ENCODE measurements at regions not wholly inside any gene's neighbourhood (a gene's known extent, or its start where the extent isn't known, plus 50 kb on each side); places are given as distances from the start of the nearest gene placed in this dataset.
A peak's percentile ranks its signal among the peaks of the same experiment; 100 is the strongest.

DNA sequence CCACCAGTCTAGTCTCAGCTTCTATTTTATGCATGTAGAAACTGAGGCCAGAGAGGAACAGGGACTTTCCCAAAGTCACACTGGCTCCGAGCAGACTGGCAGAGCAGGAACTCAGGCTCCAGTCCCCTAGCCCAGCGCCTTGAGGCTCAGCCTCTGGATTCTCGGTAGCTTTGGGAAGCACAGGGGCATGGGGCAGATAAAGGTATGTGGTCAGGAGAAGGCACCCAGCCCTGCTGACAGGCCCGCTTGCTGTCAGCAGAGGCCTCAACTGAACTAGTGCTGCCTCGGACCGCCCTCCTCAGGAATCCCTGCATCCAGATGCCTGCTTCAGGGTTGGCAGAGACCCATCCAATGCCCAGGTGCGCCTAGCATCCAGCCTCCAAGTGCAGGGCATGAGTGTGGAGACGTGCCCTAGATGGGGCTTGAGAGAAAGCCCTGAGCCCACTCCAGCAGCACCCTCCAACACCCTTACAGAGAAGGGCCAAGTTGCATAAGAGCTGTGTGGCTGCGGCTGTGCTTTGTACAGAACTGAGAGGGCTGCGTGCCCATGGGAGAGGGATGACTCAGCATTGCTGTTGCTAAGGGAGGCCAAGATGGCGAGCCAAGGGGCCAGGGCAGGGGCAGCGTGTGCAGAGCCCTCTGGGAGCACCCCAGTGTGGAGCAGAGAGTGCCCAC is 168.6 kb downstream of the MACROH2A1 start:
- TF ChIP-seq, protein P1, sequence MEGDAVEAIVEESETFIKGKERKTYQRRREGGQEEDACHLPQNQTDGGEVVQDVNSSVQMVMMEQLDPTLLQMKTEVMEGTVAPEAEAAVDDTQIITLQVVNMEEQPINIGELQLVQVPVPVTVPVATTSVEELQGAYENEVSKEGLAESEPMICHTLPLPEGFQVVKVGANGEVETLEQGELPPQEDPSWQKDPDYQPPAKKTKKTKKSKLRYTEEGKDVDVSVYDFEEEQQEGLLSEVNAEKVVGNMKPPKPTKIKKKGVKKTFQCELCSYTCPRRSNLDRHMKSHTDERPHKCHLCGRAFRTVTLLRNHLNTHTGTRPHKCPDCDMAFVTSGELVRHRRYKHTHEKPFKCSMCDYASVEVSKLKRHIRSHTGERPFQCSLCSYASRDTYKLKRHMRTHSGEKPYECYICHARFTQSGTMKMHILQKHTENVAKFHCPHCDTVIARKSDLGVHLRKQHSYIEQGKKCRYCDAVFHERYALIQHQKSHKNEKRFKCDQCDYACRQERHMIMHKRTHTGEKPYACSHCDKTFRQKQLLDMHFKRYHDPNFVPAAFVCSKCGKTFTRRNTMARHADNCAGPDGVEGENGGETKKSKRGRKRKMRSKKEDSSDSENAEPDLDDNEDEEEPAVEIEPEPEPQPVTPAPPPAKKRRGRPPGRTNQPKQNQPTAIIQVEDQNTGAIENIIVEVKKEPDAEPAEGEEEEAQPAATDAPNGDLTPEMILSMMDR (IDR thresholded peaks at IDR 0.05) = no peak
- no peak for TF ChIP-seq POLR2A (IDR thresholded peaks at IDR 0.05)
- no peak for TF ChIP-seq EP300 (IDR thresholded peaks at IDR 0.05)
- Histone ChIP-seq H3K27ac (no peak overlapping the region), H3K27me3 (no peaks in the 10 kb centered on the region), H3K4me1 (peaks cover 0 to 11% (median 3%) of the 10 kb centered on the region in 4 donors), H3K36me3 (no peaks in the 10 kb centered on the region), H3K4me3 (no peak overlapping the region), H3K9me3 (peaks cover 0 to 10% (median 0%) of the 10 kb centered on the region in 4 donors)
- 59 to 71% methylated on average over 10 to 11 of the region's 12 CpGs for WGBS, 2 donors
- peak in 1 of 2 donors; percentile 32 for DNase-seq (ENCODE audit: low spot score in 2 of 2)

DNA sequence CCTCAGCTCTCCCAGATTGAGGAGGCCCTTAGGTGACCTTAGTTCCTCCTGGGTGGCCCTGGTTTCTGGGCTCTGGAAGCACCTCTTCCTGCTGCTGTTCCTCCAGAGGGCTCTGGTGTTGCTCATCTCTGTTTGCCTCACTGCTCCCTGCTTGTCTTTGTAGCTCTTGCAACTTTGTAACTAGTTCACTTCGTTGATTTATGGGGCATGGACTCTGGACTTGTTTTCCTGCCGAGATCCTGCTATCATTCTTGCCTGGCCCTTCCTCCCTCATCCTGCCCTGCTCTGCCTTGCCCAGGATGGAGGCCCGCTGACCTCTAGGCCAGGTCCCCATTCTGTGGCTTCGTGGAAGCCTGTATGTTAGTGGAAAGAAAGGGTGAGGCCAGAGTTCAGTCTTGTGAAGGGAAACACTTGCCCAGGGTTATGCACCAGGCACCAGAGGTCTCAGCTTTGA is 169.3 kb downstream of the MACROH2A1 start:
- TF ChIP-seq, protein P1 (IDR thresholded peaks at IDR 0.05) = no peak
- no peak for TF ChIP-seq EP300 (IDR thresholded peaks at IDR 0.05)
- TF ChIP-seq POLR2A (IDR thresholded peaks at IDR 0.05) = no peak
- no peak overlapping the region for H3K4me3 ChIP-seq
- H3K9me3 ChIP-seq = peaks cover 0 to 10% (median 0%) of the 10 kb centered on the region in 4 donors
- no peaks in the 10 kb centered on the region for H3K27me3 ChIP-seq
- no peak for DNase-seq (ENCODE audit: low spot score in 2 of 2)
- H3K36me3 ChIP-seq = no peaks in the 10 kb centered on the region
- H3K27ac ChIP-seq = no peak overlapping the region
- 76 to 84% methylated on average over 4 of the region's 4 CpGs for WGBS, 2 donors
- peaks cover 0 to 11% (median 3%) of the 10 kb centered on the region in 4 donors for H3K4me1 ChIP-seq

DNA sequence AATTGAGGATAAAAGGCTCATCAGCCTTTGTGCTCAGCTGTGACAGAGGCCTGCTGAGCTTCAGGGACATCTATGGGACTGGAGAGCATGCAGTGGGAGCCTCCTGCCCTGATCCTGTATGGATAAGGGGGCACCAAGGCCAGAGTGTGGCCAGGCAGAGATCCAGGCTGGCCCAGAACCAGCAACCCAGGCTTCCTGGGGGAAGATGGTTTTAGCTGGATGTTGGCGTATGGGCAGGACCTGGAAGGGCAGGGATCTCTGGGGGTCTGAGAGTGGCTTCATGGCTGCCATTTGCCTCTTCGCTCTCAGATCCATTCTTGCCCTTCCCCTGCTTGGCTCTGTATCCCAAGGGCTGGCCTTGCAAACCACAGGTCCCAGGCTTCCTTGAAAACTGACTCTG is 169.9 kb downstream of the MACROH2A1 start:
- H3K4me1 ChIP-seq = peaks cover 0 to 11% (median 3%) of the 10 kb centered on the region in 4 donors
- no peak for DNase-seq (ENCODE audit: low spot score in 2 of 2)
- WGBS, 2 donors = 91 to 95% methylated on average over 2 of the region's 2 CpGs
- TF ChIP-seq EP300 (IDR thresholded peaks at IDR 0.05) (no peak), POLR2A (IDR thresholded peaks at IDR 0.05) (no peak)
- TF ChIP-seq, protein P1 (IDR thresholded peaks at IDR 0.05) = no peak
- H3K27me3 ChIP-seq = no peaks in the 10 kb centered on the region
- H3K4me3 ChIP-seq = no peak overlapping the region
- H3K27ac ChIP-seq = no peak overlapping the region
- no peaks in the 10 kb centered on the region for H3K36me3 ChIP-seq
- peaks cover 0 to 10% (median 0%) of the 10 kb centered on the region in 4 donors for H3K9me3 ChIP-seq

DNA sequence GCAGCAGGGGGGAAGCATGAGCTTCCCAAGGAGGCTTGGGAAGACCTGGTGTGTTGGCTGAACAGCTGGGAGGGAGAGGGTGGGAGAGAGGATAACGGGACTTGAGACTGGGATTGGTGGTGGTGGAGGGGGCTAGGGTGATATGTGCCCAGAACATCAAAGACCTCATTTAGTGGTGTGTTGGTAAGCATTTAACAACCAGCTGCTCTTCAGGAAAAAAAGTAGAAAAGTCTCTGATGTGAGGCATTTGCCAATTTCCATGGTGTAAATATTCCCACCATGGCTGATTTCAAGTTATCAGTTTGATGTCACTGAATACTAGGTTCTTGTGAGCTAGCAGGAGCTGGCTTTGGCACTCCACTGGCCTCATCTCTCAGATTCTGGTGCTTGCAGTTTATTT is 170.8 kb downstream of the MACROH2A1 start:
- no peaks in the 10 kb centered on the region for H3K36me3 ChIP-seq
- H3K9me3 ChIP-seq = peaks cover 0 to 10% (median 0%) of the 10 kb centered on the region in 4 donors
- TF ChIP-seq, protein P1 (IDR thresholded peaks at IDR 0.05) = no peak
- TF ChIP-seq EP300 (IDR thresholded peaks at IDR 0.05) (no peak), POLR2A (IDR thresholded peaks at IDR 0.05) (no peak)
- 71 to 91% methylated on average over 1 of the region's 1 CpG for whole genome bisulfite sequencing, 2 donors
- H3K4me3 ChIP-seq = no peak overlapping the region
- H3K4me1 ChIP-seq = peaks cover 0 to 11% (median 3%) of the 10 kb centered on the region in 4 donors
- DNase-seq (ENCODE audit: low spot score in 2 of 2) = no peak
- H3K27me3 ChIP-seq = no peaks in the 10 kb centered on the region
- H3K27ac ChIP-seq = no peak overlapping the region
